ENCODE measurements at regions not wholly inside any gene's neighbourhood (a gene's known extent, or its start where the extent isn't known, plus 50 kb on each side); places are given as distances from the start of the nearest gene placed in this dataset.

DNA sequence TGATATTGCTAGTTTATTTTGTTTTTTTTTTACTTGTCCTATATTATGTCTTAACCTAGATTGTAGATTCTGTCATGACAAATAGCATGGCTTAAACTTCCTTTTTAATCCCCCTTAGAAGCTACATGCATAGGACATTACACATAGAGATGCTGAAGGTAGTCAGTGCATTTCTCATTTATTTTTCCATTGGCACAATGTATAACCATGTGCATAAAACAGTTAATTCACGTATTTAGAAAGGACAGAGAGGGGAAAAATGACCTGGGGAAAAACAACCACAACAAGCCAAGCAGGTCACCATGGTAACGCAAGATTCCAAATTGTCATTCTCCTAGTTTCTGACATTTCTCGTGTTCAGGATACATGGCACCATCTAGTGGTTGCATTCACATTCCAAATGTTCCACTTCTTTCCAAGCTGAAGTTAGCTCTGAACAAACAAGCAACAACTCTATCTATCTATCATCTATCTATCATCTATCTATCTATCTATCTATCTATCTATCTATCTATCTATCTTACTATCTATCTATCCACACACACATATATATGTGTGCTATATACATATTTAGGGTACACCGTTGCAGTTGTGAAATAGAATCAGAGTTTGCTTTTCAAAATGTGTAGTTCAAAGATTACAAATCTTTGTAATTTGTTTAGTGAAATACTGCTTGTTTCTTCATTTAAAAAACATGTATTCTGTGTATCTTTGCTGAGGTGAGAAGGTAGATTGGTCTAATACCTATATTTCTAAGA, 487.2 kb upstream of the ST8SIA4 start:
- peak; percentile 52 for DNase-seq (ENCODE audit: low read depth)

DNA sequence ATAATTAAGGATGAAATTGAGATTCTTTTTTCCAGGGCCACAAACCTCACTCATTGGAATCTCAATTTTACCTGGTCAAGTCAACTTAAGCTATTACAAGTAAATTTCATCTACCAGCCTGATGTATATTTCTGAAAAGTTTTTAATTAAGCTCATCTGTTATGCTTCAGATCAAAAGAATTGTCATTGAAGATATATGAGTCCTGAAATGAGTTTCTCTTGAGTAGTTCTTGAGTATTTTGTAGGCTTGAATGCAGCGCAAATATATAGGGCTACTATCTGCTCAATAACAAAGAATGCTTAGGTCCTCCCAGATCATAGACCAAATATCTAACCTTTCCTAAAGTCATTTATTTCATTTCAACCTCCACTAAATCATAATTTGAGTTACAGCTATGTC, 482.2 kb upstream of the ST8SIA4 start:
- TF ChIP-seq POLR2A (IDR thresholded peaks at IDR 0.05; ENCODE audit: extremely low read depth, insufficient read length): no peak
- TF ChIP-seq, protein P1, sequence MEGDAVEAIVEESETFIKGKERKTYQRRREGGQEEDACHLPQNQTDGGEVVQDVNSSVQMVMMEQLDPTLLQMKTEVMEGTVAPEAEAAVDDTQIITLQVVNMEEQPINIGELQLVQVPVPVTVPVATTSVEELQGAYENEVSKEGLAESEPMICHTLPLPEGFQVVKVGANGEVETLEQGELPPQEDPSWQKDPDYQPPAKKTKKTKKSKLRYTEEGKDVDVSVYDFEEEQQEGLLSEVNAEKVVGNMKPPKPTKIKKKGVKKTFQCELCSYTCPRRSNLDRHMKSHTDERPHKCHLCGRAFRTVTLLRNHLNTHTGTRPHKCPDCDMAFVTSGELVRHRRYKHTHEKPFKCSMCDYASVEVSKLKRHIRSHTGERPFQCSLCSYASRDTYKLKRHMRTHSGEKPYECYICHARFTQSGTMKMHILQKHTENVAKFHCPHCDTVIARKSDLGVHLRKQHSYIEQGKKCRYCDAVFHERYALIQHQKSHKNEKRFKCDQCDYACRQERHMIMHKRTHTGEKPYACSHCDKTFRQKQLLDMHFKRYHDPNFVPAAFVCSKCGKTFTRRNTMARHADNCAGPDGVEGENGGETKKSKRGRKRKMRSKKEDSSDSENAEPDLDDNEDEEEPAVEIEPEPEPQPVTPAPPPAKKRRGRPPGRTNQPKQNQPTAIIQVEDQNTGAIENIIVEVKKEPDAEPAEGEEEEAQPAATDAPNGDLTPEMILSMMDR (IDR thresholded peaks at IDR 0.05; ENCODE audit: low read depth, low read length): no peak
- H3K4me3 ChIP-seq (ENCODE audit: low read depth, low read length): no peak overlapping the region
- no peak for DNase-seq (ENCODE audit: low read depth)

More for the DNA sequence above, 487.2 kb upstream of the ST8SIA4 start:
- TF ChIP-seq, protein P1 (IDR thresholded peaks at IDR 0.05; ENCODE audit: low read depth, low read length): peak; percentile 45
- TF ChIP-seq POLR2A (IDR thresholded peaks at IDR 0.05; ENCODE audit: extremely low read depth, insufficient read length): no peak
- no peak overlapping the region for H3K4me3 ChIP-seq (ENCODE audit: low read depth, low read length)

DNA sequence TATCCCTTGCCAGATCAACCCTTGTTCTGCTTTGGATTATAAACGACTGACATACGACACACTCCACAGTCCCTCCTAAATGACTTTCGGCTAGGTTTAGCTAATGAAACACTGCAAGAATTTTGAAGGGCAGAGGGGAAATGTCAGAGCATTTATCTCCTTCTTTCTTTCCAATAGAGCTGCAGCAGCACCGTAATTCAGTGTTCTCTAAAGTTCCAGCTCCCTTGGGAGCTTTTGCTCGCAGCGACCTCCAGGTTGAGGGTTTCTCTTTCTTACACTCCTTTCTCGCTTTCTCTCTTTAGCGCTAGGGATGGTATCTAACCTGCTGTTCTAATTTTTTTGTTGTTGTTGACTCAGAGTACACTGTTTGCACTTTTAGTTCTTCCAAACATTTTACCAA, 467.1 kb upstream of the ST8SIA4 start:
- no peak for DNase-seq (ENCODE audit: low read depth)
- no peak for TF ChIP-seq POLR2A (IDR thresholded peaks at IDR 0.05; ENCODE audit: extremely low read depth, insufficient read length)
- TF ChIP-seq, protein P1 (IDR thresholded peaks at IDR 0.05; ENCODE audit: low read depth, low read length): no peak
- TF ChIP-seq, protein P2, sequence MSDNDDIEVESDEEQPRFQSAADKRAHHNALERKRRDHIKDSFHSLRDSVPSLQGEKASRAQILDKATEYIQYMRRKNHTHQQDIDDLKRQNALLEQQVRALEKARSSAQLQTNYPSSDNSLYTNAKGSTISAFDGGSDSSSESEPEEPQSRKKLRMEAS (IDR thresholded peaks at IDR 0.05; ENCODE audit: low read depth, low read length): no peak
- TF ChIP-seq MYC (IDR thresholded peaks at IDR 0.05; ENCODE audit: low read depth, low read length): no peak
- no peak overlapping the region for H3K4me3 ChIP-seq (ENCODE audit: low read depth, low read length)

DNA sequence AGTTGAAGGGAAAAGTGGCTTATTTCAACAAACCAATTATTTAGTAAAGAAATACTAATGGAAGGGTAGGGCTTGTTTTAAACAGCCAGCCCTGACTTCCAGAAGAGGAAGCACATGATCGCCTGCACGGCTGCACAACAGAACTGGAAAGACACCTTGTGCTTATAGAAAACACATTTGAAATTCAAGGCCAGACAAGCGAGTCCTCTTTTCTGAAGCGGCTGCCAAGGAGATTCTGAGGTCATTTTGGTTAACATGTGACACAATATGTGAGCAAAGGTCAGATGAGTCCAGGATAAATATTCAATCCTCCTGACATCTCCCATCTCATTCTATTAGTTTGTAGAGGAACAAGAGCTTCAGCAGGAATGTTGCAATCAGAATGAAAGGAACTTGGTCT, 461.4 kb upstream of the ST8SIA4 start:
- TF ChIP-seq, protein P1 (IDR thresholded peaks at IDR 0.05; ENCODE audit: low read depth, low read length): no peak
- TF ChIP-seq, protein P2 (IDR thresholded peaks at IDR 0.05; ENCODE audit: low read depth, low read length): no peak
- TF ChIP-seq MYC (IDR thresholded peaks at IDR 0.05; ENCODE audit: low read depth, low read length): no peak
- TF ChIP-seq POLR2A (IDR thresholded peaks at IDR 0.05; ENCODE audit: extremely low read depth, insufficient read length): no peak
- DNase-seq (ENCODE audit: low read depth): no peak
- no peak overlapping the region for H3K4me3 ChIP-seq (ENCODE audit: low read depth, low read length)

DNA sequence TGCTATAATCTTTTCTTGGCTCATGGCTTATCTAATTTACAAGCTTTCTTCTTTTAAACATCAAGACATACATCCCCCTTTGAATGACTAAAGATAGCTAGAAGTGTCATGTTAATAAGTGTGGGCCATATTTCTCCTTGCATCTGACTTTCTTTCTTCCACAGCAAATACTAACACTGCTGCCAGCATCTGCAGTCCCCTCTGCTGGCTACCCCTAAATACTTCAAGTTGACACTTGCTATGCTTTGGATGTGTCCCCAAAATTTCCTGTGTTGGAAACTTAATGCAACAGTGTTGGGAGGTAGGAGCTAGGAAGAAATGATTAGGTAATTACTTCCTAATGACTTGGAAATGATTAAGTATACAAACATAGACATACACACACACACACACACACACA, 459.0 kb upstream of the ST8SIA4 start:
- no peak overlapping the region for H3K4me3 ChIP-seq (ENCODE audit: low read depth, low read length)
- TF ChIP-seq, protein P2 (IDR thresholded peaks at IDR 0.05; ENCODE audit: low read depth, low read length): no peak
- TF ChIP-seq POLR2A (IDR thresholded peaks at IDR 0.05; ENCODE audit: extremely low read depth, insufficient read length): no peak
- no peak for TF ChIP-seq MYC (IDR thresholded peaks at IDR 0.05; ENCODE audit: low read depth, low read length)
- TF ChIP-seq, protein P1 (IDR thresholded peaks at IDR 0.05; ENCODE audit: low read depth, low read length): no peak
- DNase-seq (ENCODE audit: low read depth): no peak

DNA sequence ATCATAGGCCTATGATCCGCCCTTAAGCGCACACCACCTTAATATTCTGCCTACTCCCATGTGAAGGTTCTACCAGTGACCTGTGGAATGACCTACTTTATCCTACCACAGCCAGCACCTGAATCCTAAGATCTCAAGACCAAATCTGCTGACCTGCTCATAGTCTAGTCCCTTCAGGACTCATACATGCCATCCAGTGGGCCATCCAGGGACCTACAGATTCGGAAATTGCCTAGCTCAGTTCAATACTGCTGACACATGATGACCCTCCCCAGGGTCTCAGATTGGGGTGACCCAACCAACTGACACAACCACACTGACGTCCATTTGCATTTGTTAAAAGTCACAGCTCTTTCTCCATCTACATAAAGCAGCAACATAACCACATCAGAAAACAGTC, 443.8 kb upstream of the ST8SIA4 start:
- TF ChIP-seq MYC (IDR thresholded peaks at IDR 0.05; ENCODE audit: low read depth, low read length) (no peak), POLR2A (IDR thresholded peaks at IDR 0.05; ENCODE audit: extremely low read depth, insufficient read length) (no peak)
- TF ChIP-seq, protein P1 (IDR thresholded peaks at IDR 0.05; ENCODE audit: low read depth, low read length): no peak
- no peak overlapping the region for H3K4me3 ChIP-seq (ENCODE audit: low read depth, low read length)
- peak; percentile 1 for DNase-seq (ENCODE audit: low read depth)
